ENCODE measurements at regions not wholly inside any gene's neighbourhood (a gene's known extent, or its start where the extent isn't known, plus 50 kb on each side); places are given as distances from the start of the nearest gene placed in this dataset.

DNA sequence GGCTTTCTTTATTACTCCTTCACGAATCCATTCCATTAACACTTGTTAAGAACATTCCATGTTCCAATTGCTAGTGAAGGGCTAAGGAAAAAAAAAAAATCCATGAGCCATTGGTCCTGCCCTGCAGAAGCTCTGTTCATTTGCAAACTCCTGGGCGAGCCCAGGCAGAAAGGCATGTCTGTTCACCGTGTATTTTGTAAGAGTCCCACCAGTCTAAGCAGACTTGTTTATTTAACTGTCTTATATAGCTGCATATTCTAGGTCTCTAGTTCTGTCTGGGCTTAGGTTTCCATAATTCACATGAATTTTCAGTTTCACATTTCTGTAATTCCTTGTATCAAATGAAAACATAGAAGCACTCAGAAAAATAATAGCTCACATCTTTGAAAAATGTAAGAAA is 97.4 kb upstream of the POU2AF2 start:
- no peak for DNase-seq (ENCODE audit: low spot score)

DNA sequence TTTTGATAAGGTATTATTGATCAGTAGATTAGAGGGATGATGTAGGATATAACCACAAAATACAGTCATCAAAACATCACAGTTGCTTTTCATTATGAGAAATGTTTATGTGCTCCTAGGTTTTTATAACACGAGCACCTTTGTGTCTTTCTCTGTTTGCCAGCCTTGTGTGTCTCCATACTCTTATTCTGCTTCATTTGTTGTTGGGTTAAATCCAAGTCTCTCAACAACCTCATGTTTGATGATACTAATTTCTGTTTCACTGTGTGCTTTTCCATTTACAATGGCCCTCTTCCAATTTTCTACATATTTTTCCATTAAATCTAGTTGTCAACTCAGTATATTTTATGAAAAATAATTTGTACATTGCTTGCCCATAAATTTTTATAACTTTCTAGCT is 107.7 kb upstream of the POU2AF2 start:
- no peak for DNase-seq (ENCODE audit: low spot score)

DNA sequence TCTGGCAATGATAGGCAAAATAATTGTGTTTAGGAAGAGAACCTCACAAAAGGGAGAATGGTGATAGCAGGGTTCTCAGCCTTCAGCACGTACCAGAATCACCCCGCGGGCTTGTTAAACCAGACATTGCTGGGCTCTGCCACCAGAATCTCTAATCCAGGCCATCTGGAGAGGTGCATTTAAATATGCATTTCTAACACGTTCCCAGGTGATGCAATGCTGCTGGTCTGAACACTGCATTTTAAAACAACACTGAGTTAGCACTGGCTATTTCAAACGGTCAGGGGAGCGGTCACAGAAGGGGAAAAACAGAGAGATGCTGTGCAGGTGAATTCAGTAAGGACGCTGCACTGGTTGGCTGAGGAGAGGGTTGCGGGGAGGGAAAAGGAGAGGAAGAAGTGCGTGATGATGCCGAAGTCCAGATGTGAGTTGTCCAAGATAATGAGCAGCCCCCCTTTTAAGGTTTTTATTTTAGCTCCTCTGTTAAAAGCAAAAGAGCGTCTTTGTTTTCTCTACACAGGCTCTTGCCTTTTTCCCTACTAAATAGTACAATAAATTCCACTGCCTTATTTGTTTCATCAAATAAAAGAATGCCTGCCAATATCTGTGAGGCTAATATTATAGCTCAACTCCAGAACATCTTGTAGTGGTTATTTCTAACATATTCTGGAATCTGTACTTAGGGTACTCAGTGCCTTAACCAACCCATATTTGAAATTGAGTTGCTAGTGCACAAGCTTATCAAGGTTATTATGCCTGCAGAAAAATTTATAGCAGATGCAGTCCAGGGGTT is 109.6 kb upstream of the POU2AF2 start:
- DNase-seq (ENCODE audit: low spot score), result no peak

DNA sequence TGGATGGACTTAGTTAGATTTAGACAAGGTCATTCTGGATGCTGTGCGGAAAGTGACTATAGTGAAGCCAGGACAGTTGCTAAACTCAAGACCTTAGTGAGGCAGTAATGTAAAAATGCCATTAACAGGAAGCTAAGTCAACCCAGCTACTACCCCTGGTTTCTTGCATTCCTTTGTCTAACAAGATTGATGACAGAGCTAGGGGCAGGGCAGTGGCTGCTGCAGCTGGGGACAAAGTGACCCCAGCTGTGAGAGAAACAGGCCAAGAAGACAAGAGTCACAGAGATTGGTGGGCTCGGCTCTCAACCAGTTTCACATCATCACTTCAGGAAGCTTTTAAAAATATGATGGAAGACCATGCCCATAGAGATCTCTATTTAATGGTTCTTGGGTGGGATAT is 110.4 kb upstream of the POU2AF2 start:
- no peak for DNase-seq (ENCODE audit: low spot score)

DNA sequence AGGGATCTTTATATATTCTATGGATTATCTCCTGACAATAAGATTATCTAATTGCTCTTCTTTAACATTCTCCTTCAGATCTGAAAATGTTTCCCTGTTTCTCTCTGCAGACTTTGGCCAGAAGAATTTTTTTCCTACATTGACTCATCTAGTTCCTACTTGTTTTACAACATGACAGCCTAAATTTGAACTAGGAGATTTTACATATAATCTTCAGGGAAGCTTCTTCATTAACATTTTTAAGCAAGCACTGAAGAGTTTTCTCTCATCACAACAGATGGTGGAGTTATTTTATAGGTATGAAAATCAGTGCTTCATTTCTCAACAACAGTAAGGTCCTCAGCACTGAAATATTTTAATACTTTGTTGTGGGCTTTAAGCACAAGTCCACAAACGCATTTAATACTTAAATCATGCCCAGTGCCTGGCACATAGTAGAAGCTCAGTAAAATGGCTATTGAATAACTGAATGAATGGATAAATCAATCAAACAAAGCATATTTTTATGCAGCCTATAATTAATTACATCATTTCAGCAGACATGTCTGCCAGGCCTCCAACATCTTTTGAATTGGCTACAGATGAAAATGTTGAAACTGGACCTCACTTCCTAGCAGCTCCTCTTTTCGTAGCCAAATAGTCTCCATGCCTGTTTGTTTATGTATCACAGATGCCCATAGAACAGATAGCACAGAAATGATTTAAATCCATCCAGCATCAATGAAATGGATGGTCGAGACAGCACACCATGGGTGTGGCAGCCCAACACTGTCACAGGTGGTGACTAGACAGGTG is 117.3 kb upstream of the POU2AF2 start:
- no peak for DNase-seq (ENCODE audit: low spot score)

DNA sequence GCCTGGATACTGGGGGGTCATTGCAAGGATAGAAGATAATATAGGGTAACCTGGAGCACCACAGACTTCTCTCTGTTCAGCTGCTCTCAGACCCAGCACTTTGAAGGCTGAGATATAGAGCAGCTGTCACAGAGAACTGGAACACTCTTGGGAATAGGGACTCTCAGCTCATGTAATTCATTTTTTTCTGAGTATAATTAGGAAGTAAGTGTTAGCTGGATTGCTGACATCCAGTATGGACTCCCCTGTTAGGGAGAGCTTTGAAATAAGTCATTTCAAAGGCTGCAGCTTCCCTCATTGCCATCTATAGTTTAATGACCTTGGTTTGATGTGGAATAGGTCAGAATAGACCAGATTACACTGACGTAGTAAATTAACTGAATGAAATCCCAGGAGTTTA is 120.8 kb upstream of the POU2AF2 start:
- DNase-seq (ENCODE audit: low spot score), result no peak

DNA sequence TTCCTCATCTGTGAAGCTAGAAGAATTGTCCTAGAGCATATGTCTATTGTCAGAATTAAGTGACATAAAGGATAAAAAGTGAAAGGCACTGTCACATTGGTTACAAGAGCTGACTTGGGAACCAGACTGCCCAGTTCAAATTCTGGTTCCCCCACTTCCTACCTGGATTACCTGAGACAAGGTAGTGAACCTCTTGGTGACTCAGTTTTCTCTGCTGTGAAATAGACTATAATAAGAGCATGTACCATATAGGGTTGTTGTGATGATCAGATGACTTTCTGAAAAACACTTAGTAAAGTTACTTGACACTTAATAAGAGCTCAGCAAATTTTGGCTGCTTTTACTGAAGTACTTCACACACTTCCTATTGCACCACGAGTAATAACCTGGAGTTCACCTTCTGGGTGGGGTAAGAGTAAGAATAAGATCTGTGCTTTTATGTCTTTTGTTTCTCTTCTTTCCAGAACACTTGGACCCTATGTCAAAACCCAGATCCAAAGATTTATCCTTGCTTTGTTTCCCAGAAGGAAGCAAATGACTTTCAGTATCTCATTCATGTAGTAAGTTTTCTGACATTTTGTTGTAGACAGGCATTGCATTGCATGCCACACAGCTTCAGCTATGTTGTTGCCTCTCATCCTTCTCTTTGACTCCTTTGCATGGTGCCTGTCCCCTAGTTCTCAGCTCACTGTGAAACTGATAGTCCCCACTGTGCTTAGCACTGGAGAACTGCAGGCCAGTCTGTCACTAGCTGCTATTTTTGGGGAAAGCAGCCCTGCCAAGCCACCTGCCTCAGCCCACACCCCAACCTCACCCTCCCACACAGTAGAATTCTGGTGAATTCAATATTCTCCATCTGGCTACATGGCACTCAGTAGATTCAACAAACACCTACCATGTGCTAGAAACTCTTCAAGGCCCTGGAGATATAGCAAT is 121.8 kb upstream of the POU2AF2 start:
- DNase-seq (ENCODE audit: low spot score), result no peak

DNA sequence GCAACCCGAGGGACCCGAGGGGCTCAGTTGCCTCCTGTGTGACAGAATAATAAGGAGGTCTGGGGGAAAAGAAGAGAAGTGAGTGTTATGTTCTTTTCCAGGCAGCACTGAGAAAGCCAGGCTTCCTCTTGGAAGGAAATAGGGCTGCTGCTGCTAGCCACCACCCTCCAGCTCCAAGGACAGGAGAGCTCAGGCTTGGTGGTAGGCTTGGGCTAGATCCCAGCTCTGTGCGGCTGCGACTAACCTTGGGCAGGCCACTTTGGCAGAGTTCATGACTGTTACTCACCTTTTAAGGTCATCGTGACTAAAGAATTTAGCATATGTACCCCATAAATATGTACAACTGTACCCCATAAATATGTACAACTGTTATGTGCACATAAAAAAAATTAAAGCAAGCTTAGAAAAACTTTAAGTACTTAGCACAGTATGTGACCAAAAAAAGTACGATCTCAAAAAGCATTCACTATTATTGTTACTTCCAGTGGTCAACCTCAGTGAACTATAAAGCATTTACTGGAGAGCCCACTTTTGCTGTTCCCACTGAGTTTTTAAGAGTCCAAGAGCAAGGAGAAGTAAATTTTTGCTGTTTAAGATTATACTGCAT is 124.7 kb upstream of the POU2AF2 start:
- no peak for DNase-seq (ENCODE audit: low spot score)

DNA sequence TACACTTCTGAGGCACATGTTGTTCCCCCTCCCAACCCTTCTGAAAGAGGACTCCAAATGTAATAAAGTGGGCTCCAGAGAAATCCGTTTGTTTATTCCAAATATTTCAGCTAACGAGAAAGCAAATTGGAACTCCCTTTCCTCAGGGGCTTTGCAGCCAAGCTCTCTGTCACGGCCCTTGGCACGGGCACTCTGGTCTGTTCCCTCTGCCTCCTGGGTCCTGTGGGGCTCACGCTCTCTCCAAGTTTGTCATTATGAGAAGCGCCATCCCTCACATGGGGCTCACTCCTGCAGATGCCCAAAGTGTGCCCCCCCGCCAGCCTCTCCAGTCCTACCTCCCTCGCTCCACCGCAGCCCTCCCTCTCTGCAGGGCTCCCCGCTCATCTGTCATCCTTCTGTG is 125.4 kb upstream of the POU2AF2 start:
- DNase-seq (ENCODE audit: low spot score), result no peak

DNA sequence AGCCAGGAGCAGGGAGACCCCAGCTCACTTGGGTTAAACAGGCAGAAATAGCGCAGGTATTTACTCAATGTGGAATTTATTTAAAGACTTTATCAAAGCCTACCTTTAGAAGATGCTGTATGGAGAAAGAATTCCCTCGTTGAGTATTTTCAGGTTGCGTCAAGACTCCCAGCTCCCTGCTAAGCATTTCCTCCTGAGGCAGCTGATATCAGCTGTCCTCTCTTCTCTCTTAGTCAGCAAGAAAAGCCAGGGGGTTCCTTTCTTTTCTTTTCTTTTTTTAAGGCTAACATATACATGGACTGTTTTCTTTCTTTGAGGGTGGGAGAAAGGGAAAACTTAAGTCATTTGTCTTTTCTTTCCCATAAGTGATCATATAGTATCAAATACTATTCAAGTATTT is 125.8 kb upstream of the POU2AF2 start:
- no peak for DNase-seq (ENCODE audit: low spot score)

DNA sequence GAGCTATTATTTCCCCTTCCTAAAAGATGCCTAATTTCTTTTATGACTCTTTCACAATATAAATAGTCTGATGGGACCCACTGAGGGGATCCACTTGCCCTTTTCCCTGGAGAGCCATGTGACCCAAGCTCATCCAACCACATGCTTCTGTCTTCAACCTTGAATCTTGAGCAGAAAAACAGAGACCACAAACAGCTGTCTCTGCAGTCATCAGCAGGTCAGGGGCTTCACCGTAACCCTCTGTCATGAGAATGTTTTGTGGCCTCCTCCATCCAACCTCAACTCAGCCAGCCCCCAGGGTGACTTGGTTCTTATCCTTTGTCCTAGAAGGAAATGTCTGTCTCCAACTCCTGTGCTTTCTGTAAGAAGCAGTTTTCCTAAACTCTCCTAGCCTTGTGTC is 129.6 kb upstream of the POU2AF2 start:
- DNase-seq (ENCODE audit: low spot score), result no peak

DNA sequence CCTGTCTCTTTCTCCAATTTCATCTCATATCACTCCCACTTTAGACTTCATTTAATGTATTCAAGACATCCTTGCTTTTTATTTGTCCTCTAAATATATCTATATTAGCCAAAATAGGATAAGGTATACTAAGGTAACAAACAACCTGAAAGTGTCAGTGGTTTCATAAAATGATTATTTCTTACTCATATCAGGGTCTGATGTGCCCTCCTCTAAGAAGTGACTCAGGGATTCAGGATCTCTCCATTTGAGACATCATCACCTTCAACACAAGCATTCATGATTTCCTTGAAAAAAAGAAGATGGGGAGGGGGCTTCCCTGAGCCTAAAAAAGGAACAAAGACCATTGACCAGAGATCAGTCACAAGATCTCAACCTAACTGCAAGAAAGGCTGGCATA is 131.4 kb upstream of the POU2AF2 start:
- DNase-seq (ENCODE audit: low spot score), result no peak

DNA sequence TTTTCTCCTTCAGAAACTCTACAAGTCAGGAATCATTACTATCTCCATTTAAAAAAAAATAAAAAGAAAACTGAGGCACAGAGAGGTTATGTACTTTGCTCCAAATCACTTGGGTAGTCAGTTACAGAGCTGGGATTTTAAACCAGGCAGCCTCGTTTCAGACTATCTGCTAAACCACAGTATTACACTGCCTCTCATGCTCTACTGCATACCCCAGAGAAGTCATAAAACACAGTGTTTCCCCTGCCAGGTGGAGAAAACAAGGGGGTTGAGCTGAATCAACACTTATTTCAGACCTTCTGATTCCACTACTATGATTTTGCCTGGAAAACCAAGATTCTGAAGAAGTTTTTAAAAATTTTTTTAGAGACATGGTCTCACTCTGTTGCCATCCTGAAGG is 132.9 kb upstream of the POU2AF2 start:
- DNase-seq (ENCODE audit: low spot score), result no peak

DNA sequence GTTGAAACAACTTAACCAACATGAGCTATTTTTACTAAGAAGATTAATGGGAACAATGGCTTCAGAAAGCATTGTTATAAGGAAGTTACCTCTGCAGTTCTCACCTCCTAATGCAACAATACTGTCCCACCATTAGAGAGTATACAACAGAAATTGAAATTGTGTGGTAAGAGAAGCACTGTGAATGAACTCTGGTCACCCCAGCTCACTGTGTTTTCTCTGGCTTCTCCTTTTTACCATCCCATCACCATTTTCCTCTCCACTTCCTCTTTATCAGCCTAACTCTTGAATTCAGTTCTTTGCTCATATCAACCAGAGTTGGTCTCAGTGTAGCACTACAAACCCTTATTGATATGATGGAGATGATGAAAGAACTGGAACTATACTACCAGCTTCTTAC is 138.0 kb upstream of the POU2AF2 start:
- DNase-seq (ENCODE audit: low spot score), result no peak

DNA sequence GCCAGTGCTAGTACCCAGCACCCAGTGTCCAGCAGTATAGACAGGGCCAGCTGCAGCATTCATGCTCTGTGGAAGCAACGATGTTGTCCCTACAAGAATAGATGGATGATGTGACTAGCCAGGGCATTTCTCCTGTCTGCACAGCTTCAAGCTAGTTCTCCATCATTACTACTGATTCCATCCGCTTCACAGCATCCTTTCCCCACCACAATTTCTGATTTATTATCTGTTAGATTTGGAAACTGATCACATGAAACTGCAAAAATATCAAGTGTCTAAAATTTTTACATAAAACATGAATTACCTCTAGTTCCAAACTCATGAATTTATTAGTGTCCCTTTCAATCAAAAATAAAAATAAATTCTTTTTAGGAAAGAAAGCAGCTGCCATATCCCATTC is 138.9 kb upstream of the POU2AF2 start:
- no peak for DNase-seq (ENCODE audit: low spot score)

DNA sequence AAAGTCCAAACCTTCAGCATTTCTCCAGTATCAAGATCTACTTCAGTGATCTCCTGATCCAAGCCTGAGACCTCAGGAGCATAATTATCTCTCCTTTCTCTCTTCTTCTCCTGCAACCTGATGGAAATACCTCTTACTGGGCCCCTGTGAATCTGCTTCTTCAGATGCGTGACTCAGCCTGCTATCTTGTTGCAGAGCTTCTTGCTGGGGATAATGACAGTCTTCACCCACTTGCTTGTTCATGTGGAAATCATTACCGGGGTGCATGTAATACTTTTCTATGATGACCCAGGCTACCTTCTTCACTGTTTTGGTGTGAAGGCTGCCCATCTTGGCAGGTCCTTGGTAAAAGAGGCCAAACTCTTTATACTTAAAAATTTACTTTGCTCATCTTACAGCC is 140.0 kb upstream of the POU2AF2 start:
- no peak for DNase-seq (ENCODE audit: low spot score)

DNA sequence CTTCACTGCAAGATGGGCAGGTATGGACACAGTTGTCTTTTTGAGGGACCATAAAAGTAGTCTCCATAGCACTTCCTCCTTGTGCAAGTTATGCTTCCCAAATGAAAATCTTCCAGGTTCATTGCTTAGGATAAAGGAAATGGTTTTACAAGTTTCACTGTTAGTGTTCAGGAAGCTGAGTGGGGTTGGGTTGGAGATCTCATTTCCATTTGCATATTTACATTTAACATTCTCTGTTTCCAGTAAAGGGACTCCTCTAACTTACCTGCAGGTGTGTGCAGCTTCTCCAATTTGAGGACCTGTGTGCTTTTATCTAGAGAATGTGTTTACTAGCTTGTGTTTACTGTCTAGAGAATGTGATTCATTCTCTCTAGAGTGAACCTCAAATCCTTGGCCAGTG is 141.3 kb upstream of the POU2AF2 start:
- no peak for DNase-seq (ENCODE audit: low spot score)

DNA sequence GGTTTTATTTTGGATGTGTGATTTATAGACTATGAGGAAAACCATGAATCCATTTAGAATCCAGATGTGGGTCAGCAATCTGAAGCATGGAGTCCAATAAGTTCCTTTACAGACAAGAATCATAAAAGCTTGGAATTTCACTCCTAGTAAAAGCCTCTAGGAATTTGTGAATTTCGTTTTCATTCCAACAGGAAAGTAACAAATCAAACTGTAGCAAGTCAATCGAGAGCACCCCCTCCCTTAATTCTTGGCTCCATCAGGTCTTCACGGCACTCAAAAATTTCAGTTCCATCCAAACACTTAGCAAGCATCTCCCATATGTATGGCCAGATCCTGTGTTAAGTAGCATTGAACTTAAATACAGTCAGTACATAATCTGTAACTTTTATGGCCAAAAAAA is 143.6 kb upstream of the POU2AF2 start:
- no peak for DNase-seq (ENCODE audit: low spot score)

DNA sequence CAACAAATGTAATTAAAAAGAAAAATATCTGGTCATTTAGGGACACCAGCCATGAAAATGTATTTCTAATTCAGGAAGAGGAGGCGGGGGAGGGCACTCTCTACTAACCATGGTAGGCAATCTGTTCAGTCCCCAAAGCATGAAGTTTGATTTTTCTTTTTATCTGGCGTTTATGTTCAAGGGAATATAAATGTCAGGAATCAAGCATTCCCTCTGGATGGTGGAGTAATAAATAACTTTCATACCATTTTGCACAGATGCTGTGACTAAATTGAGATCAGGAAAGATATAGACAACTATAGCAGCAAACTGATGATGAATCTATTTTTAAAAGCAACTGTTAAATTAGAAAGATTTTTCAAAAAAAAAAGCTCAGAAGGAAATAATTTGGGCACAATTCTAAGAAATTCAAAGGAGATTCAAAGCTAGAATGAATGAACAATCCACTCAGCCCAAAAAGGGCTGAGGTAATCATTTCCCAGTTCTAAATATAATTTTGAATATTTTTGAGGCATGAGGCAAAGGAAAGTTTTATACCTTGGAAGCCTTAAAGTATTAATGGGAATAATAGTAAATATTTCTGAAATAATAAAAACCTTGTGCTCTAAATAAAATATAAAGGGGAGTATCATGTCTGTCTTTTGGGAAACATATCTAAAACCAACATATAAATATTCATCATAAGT is 146.4 kb upstream of the POU2AF2 start:
- DNase-seq (ENCODE audit: low spot score), result no peak

DNA sequence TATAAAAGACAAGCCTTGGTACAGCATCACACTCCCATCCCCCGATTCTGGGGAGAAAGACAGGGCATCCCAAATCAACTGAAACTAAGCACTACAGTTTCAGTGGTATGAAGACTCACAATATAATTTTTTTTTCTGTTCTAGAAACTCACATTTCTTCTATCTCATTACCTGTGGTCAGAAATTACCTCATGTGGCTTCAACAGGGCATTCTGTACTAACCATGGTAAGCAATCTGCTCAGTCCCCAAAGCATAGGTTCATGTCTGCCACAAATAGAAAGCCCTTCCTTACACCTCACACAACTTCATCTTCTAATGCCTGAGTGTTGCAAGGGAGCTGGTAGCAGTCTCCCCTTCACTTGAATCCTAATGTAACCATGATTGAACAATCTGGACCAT is 147.4 kb upstream of the POU2AF2 start:
- no peak for DNase-seq (ENCODE audit: low spot score)

DNA sequence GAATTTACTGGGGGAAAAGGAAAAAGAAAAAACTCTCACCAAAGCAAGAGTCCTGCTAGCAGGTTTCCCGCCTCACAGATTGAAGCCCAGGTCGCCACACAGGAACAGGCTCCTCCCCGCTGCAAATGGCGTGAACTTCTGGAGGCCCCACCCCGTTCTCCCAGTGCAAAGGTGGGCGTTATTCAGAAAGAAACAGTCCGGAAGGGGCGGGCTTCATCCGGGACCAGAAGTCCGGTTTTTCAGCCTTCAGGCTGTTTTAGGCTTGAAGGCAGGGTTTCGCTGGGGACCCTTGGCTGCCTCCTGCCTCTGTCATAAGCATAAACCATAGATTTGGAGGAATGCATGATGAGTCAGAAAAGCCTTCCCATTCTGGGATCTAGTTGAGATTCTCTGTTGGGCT is 148.3 kb upstream of the POU2AF2 start:
- no peak for DNase-seq (ENCODE audit: low spot score)

DNA sequence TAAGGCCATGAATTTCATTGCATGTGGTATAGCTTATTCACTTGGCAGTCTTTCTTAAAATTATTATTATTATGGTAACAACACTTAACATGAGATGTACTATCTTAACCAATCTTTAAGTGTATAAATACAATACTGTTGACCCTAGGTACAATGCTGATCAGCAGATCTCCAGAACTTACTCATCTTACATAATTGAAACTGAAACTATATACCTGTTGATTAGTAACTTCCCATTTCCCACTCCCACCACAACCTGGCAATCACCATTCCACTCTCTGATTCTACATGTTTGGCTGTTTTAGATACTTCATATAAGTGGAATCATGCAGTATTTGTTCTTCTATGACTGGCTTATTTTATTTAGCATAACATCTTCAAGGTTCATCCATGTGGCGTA is 150.2 kb upstream of the POU2AF2 start:
- DNase-seq (ENCODE audit: low spot score), result no peak

Measured in CD4-positive, alpha-beta T cell treated with Interleukin-2 at 100 ng/mL for 4 hours (primary cell).